H1 (cell line): ENCODE measurements at regions not wholly inside any gene's neighbourhood (a gene's known extent, or its start where the extent isn't known, plus 50 kb on each side); places are given as distances from the start of the nearest gene placed in this dataset.

ENCODE experiments used
- TAF1 ChIP-seq: IDR thresholded peaks from 2 replicates; pipeline ENCODE4 v1.6.1; 2011; ENCODE audit warnings: mild to moderate bottlenecking, low read depth, low read length

DNA sequence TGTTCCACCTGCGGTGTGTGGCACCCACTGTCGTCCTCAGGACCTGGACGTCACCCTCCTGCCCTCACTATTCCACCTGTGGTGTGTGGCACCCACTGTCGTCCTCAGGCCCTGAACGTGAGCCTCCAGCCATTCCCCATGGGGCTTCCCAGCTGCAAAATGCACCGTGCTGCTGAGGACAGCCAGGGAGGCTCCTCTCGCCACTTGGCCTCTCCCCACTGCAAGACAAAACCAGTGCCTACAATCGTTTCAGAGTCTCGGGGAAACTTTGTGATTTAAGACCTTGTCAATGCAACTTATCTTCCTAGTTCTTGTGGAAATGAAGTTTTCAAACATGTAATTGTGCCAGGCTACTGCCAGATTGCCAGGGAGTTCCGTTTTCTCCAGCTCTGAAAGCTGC is 319.3 kb upstream of the SALL3 start (continued):
- no peak for TF ChIP-seq TAF1
